MCF 10A (cell line): ENCODE measurements at regions not wholly inside any gene's neighbourhood (a gene's known extent, or its start where the extent isn't known, plus 50 kb on each side); places are given as distances from the start of the nearest gene placed in this dataset.

Source experiments
- BruUV-seq: library from RNA; stranded (reverse); fragments of 400-500 nt; replicated peaks from 2 replicates; lab custom pipeline; 2021; lab: Mats Ljungman, UMichigan
- CTCF ChIA-PET: fragments of 300-600 bp; sonication (Branson Sonifier 250); formaldehyde crosslinking; extraction: SDS; loops from one replicate; lab custom pipeline; 2021; ENCODE audit warnings: antibody characterized with exemption, inconsistent platforms; lab: Yijun Ruan, JAX
- POLR2A ChIA-PET: fragments of 300-600, 350-650 bp; sonication (Branson Sonifier 250); formaldehyde crosslinking; extraction: SDS; loops from one replicate; lab custom pipeline; 2020; ENCODE audit warnings: antibody characterized with exemption, inconsistent platforms; lab: Yijun Ruan, JAX
- DNase-seq: peaks from one replicate; pipeline ENCODE4 v3.0.0-alpha.2; 2018; ENCODE audit not compliant: unreplicated experiment
- H3K27ac Mint-ChIP-seq: one replicate; pipeline ENCODE4 v1.8.0; 2022; ENCODE audit warnings: mild to moderate bottlenecking, low read depth, mixed read lengths; ENCODE audit not compliant: unreplicated experiment
- H3K27me3 Mint-ChIP-seq: one replicate; pipeline ENCODE4 v1.8.0; 2022; ENCODE audit warnings: mixed read lengths; ENCODE audit not compliant: insufficient read depth, unreplicated experiment
- H3K36me3 Mint-ChIP-seq: one replicate; pipeline ENCODE4 v1.8.0; 2022; ENCODE audit warnings: mild to moderate bottlenecking, moderate library complexity, mixed read lengths; ENCODE audit not compliant: insufficient read depth, unreplicated experiment
- H3K4me1 Mint-ChIP-seq: one replicate; pipeline ENCODE4 v1.8.0; 2022; ENCODE audit warnings: mixed read lengths; ENCODE audit not compliant: insufficient read depth, unreplicated experiment
- H3K4me3 Mint-ChIP-seq: one replicate; pipeline ENCODE4 v1.8.0; 2022; ENCODE audit warnings: mild to moderate bottlenecking, moderate library complexity, mixed read lengths; ENCODE audit not compliant: unreplicated experiment
- H3K9me3 Mint-ChIP-seq: one replicate; pipeline ENCODE4 v1.8.0; 2022; ENCODE audit warnings: mixed read lengths; ENCODE audit not compliant: unreplicated experiment
- intact Hi-C: fragments of 100-400 bp; cut with micrococcal nuclease; formaldehyde crosslinking; loops from 2 replicates; pipeline ENCODE4 v1.14.1; 2022
- TF ChIP-seq, protein P1 (sequence below): fragments of 200-600 bp; IDR thresholded peaks from one replicate; pipeline ENCODE4 v1.8.0; 2022; ENCODE audit warnings: antibody characterized with exemption, mild to moderate bottlenecking; ENCODE audit not compliant: unreplicated experiment

DNA sequence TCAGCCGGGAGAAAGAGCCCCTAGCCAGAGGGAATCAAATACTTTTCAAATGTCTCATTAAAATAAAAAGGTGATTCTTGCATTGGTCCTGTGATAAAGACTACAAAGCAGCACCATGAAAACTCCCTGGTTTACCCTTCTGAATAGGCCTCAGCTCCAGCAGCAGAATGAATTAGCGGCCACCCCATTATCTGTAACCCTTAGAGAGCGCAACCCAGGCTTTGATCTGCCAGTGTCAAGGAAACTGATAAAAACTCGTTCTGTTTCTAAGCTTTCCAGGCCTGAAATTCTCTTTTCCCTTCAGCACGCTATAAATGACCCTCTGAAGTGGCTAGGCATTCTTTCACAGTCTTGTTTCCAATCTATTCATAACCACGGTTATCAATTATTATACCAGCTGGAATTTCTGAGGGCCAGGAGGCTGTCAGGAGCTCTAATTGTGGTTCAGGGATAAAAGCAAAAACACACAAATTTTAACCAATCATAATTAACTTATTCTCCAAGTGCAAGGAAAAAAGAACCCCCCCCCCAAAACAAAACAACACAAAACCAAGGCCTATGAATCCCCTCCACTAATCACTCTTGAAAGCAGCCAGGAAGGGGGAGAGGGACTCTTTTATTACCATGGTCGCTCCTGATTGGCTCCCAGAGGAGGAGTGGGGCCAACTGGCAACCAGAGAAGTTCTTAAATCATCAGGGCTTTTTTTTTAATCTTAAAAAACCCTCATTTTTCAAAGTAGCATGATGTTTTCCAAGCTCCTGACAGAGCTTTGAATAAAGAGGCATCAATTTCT is 258.9 kb downstream of the CYRIA start:
- no TSS peak for BruUV-seq
- H3K36me3 Mint-ChIP-seq = peaks cover 6% of the 10 kb centered on the region
- POLR2A ChIA-PET = no interaction called here
- peaks cover 15% of the 10 kb centered on the region for H3K9me3 Mint-ChIP-seq
- TF ChIP-seq, protein P1, sequence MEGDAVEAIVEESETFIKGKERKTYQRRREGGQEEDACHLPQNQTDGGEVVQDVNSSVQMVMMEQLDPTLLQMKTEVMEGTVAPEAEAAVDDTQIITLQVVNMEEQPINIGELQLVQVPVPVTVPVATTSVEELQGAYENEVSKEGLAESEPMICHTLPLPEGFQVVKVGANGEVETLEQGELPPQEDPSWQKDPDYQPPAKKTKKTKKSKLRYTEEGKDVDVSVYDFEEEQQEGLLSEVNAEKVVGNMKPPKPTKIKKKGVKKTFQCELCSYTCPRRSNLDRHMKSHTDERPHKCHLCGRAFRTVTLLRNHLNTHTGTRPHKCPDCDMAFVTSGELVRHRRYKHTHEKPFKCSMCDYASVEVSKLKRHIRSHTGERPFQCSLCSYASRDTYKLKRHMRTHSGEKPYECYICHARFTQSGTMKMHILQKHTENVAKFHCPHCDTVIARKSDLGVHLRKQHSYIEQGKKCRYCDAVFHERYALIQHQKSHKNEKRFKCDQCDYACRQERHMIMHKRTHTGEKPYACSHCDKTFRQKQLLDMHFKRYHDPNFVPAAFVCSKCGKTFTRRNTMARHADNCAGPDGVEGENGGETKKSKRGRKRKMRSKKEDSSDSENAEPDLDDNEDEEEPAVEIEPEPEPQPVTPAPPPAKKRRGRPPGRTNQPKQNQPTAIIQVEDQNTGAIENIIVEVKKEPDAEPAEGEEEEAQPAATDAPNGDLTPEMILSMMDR = no peak
- intact Hi-C loops = no loop called here
- no peak overlapping the region for H3K4me3 Mint-ChIP-seq
- H3K4me1 Mint-ChIP-seq = no peaks in the 10 kb centered on the region
- no peak overlapping the region for H3K27ac Mint-ChIP-seq
- DNase-seq = no peak
- H3K27me3 Mint-ChIP-seq = no peaks in the 10 kb centered on the region
- CTCF ChIA-PET = interaction anchor here (0.5 to 0.6 kb wide), 2 partner anchors 68 to 601 kb away, joined by 3 read pairs; no protein-coding TSS in a partner anchor

GRCh38 chr2:16405551-16405950 is 260.1 kb downstream of the CYRIA start:
- peaks cover 8% of the 10 kb centered on the region for H3K9me3 Mint-ChIP-seq
- BruUV-seq = no TSS peak
- POLR2A ChIA-PET = no interaction called here
- CTCF ChIA-PET = interaction anchor here (1.2 kb wide), 1 partner anchor 39 kb away, joined by 3 read pairs; no protein-coding TSS in a partner anchor
- no peaks in the 10 kb centered on the region for H3K27me3 Mint-ChIP-seq
- TF ChIP-seq, protein P1 = no peak
- DNase-seq = no peak
- no peak overlapping the region for H3K4me3 Mint-ChIP-seq
- intact Hi-C loops = no loop called here
- H3K27ac Mint-ChIP-seq = no peak overlapping the region
- peaks cover 6% of the 10 kb centered on the region for H3K36me3 Mint-ChIP-seq
- H3K4me1 Mint-ChIP-seq = no peaks in the 10 kb centered on the region

DNA sequence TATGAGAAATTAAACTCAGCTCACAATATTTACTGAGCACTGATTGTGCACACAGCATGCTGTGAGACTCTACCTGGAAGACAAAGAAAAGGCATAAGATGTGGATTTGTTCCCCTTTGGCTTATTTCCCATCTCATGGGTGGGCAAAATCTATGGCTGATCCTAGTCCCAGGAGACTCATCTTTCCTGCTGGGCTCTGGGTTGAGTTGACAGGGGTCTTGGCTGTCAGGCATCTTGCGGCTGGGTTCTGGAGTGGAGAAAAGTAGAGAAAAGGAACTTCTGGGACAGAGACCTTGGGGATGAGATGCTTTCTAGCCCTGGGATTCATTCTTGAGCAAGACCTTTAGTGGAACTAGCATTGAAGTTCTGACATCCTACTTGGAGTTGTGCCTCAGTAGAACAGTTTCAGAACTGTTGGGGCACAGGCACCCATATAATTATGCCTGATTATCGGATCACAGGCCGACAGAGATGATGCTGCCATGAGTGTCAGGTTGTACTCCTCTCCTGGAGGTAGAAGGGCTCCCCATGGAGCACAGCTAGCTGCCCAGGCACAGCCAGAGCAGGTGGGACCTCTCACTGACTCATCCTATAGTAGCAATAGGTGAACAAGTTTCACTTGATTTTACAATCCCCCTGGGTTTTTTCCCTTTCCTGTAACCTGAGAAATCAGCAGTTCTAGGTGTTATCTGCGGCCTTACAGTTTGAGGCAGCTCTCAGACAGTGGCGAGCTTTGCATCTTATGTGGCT is 260.9 kb downstream of the CYRIA start:
- no peak overlapping the region for H3K27ac Mint-ChIP-seq
- H3K4me3 Mint-ChIP-seq = no peak overlapping the region
- peaks cover 3% of the 10 kb centered on the region for H3K9me3 Mint-ChIP-seq
- BruUV-seq = no TSS peak
- H3K36me3 Mint-ChIP-seq = peaks cover 6% of the 10 kb centered on the region
- DNase-seq = no peak
- ChIA-PET CTCF (interaction anchor here (0.6 to 1.2 kb wide), 3 partner anchors 39 to 614 kb away, joined by 3 to 5 read pairs (median 3); no protein-coding TSS in a partner anchor), POLR2A (no interaction called here)
- no peaks in the 10 kb centered on the region for H3K4me1 Mint-ChIP-seq
- intact Hi-C loops = no loop called here
- no peaks in the 10 kb centered on the region for H3K27me3 Mint-ChIP-seq
- TF ChIP-seq, protein P1 = no peak

DNA sequence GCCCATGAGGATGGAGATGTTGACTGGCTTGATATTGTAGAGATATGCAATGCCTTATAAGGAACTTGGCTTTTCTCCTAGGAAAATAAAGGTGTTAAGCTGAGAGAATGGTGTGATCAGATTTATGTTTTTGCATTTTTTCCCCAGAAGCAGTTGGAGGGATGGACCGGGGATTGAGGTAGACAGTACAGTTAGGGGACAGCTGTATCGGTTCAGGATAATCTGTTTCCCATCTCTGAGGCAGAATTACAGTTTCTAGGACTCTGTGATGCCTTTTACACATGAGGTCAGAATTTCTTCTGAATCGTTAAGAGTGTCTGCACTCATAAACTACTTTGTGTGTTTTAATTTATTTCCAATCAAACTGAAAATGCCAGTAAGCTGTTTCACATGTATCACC is 261.5 kb downstream of the CYRIA start:
- CTCF ChIA-PET = interaction anchor here (0.6 to 0.8 kb wide), 2 partner anchors 59 to 614 kb away, joined by 3 to 5 read pairs; no protein-coding TSS in a partner anchor
- intact Hi-C loops = no loop called here
- no peak overlapping the region for H3K4me3 Mint-ChIP-seq
- TF ChIP-seq, protein P1 = no peak
- no peak overlapping the region for H3K27ac Mint-ChIP-seq
- H3K4me1 Mint-ChIP-seq = no peaks in the 10 kb centered on the region
- POLR2A ChIA-PET = no interaction called here
- H3K27me3 Mint-ChIP-seq = no peaks in the 10 kb centered on the region
- DNase-seq = no peak
- peaks cover 4% of the 10 kb centered on the region for H3K36me3 Mint-ChIP-seq
- no peaks in the 10 kb centered on the region for H3K9me3 Mint-ChIP-seq
- BruUV-seq = no TSS peak
